ENCODE measurements at regions not wholly inside any gene's neighbourhood (a gene's known extent, or its start where the extent isn't known, plus 50 kb on each side); places are given as distances from the start of the nearest gene placed in this dataset.

GRCh38 chr13:110047496-110047895 lies 259.5 kb downstream of the COL4A1 start:
- no peak for TF ChIP-seq EP300 (IDR thresholded peaks at IDR 0.05)
- no peak for TF ChIP-seq CTCF (IDR thresholded peaks at IDR 0.05)
- peak in 1 of 2 donors; percentile 46 for TF ChIP-seq POLR2AphosphoS5 (IDR thresholded peaks at IDR 0.05)
- TF ChIP-seq POLR2A (IDR thresholded peaks at IDR 0.05): no peak
